ENCODE measurements at regions not wholly inside any gene's neighbourhood (a gene's known extent, or its start where the extent isn't known, plus 50 kb on each side); places are given as distances from the start of the nearest gene placed in this dataset.
A peak's percentile ranks its signal among the peaks of the same experiment; 100 is the strongest.

GRCh38 chr11:119977561-119977860 is 160.4 kb downstream of the TRIM29 start:
- H4K20me1 ChIP-seq (ENCODE audit: insufficient read depth, low read length), result no peaks in the 10 kb centered on the region
- H3K4me1 ChIP-seq (ENCODE audit: low read length), result peaks cover 34% of the 10 kb centered on the region
- TF ChIP-seq EZH2phosphoT487 (IDR thresholded peaks at IDR 0.05; ENCODE audit: low read depth), result no peak
- TF ChIP-seq, protein P1, sequence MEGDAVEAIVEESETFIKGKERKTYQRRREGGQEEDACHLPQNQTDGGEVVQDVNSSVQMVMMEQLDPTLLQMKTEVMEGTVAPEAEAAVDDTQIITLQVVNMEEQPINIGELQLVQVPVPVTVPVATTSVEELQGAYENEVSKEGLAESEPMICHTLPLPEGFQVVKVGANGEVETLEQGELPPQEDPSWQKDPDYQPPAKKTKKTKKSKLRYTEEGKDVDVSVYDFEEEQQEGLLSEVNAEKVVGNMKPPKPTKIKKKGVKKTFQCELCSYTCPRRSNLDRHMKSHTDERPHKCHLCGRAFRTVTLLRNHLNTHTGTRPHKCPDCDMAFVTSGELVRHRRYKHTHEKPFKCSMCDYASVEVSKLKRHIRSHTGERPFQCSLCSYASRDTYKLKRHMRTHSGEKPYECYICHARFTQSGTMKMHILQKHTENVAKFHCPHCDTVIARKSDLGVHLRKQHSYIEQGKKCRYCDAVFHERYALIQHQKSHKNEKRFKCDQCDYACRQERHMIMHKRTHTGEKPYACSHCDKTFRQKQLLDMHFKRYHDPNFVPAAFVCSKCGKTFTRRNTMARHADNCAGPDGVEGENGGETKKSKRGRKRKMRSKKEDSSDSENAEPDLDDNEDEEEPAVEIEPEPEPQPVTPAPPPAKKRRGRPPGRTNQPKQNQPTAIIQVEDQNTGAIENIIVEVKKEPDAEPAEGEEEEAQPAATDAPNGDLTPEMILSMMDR (IDR thresholded peaks at IDR 0.05; ENCODE audit: low read depth, low read length), result no peak
- no peak overlapping the region for H2AFZ ChIP-seq (ENCODE audit: low read depth, low read length)
- peaks cover 51% of the 10 kb centered on the region for H3K27me3 ChIP-seq (ENCODE audit: low read depth, low read length)
- no peak overlapping the region for H3K4me3 ChIP-seq (ENCODE audit: low read length)
- H3K27ac ChIP-seq (ENCODE audit: low read length), result no peak overlapping the region
- H3K9me3 ChIP-seq (ENCODE audit: insufficient read depth, low read length), result no peaks in the 10 kb centered on the region
- H3K79me2 ChIP-seq (ENCODE audit: low read length), result no peaks in the 10 kb centered on the region
- H3K4me2 ChIP-seq (ENCODE audit: low read length), result no peak overlapping the region
- no peaks in the 10 kb centered on the region for H3K36me3 ChIP-seq (replicated peaks; ENCODE audit: low read depth, low read length)
- no peak overlapping the region for H3K9ac ChIP-seq (ENCODE audit: low read length)

GRCh38 chr11:119976805-119977560 is 160.9 kb downstream of the TRIM29 start:
- peaks cover 34% of the 10 kb centered on the region for H3K4me1 ChIP-seq (ENCODE audit: low read length)
- no peak overlapping the region for H3K9ac ChIP-seq (ENCODE audit: low read length)
- no peak overlapping the region for H3K27ac ChIP-seq (ENCODE audit: low read length)
- H4K20me1 ChIP-seq (ENCODE audit: insufficient read depth, low read length), result no peaks in the 10 kb centered on the region
- no peak overlapping the region for H3K4me2 ChIP-seq (ENCODE audit: low read length)
- H3K9me3 ChIP-seq (ENCODE audit: insufficient read depth, low read length), result no peaks in the 10 kb centered on the region
- H3K79me2 ChIP-seq (ENCODE audit: low read length), result no peaks in the 10 kb centered on the region
- TF ChIP-seq EZH2phosphoT487 (IDR thresholded peaks at IDR 0.05; ENCODE audit: low read depth), result no peak
- TF ChIP-seq, protein P1 (IDR thresholded peaks at IDR 0.05; ENCODE audit: low read depth, low read length), result no peak
- peaks cover 46% of the 10 kb centered on the region for H3K27me3 ChIP-seq (ENCODE audit: low read depth, low read length)
- H3K36me3 ChIP-seq (replicated peaks; ENCODE audit: low read depth, low read length), result no peaks in the 10 kb centered on the region
- no peak overlapping the region for H3K4me3 ChIP-seq (ENCODE audit: low read length)
- no peak overlapping the region for H2AFZ ChIP-seq (ENCODE audit: low read depth, low read length)

GRCh38 chr11:119975561-119976152 is 162.3 kb downstream of the TRIM29 start:
- H3K9ac ChIP-seq (ENCODE audit: low read length), result peak overlapping the region; percentile 11; the same call in 1 of the 2 replicates
- no peaks in the 10 kb centered on the region for H3K79me2 ChIP-seq (ENCODE audit: low read length)
- no peak overlapping the region for H2AFZ ChIP-seq (ENCODE audit: low read depth, low read length)
- H3K27me3 ChIP-seq (ENCODE audit: low read depth, low read length), result peaks cover 33% of the 10 kb centered on the region
- no peaks in the 10 kb centered on the region for H4K20me1 ChIP-seq (ENCODE audit: insufficient read depth, low read length)
- H3K4me1 ChIP-seq (ENCODE audit: low read length), result peaks cover 34% of the 10 kb centered on the region
- no peaks in the 10 kb centered on the region for H3K9me3 ChIP-seq (ENCODE audit: insufficient read depth, low read length)
- no peak for TF ChIP-seq EZH2phosphoT487 (IDR thresholded peaks at IDR 0.05; ENCODE audit: low read depth)
- TF ChIP-seq, protein P1 (IDR thresholded peaks at IDR 0.05; ENCODE audit: low read depth, low read length), result no peak
- peak overlapping the region; percentile 72 for H3K4me2 ChIP-seq (ENCODE audit: low read length)
- H3K27ac ChIP-seq (ENCODE audit: low read length), result no peak overlapping the region
- peak overlapping the region; percentile 41 for H3K4me3 ChIP-seq (ENCODE audit: low read length)
- H3K36me3 ChIP-seq (replicated peaks; ENCODE audit: low read depth, low read length), result no peaks in the 10 kb centered on the region

DNA sequence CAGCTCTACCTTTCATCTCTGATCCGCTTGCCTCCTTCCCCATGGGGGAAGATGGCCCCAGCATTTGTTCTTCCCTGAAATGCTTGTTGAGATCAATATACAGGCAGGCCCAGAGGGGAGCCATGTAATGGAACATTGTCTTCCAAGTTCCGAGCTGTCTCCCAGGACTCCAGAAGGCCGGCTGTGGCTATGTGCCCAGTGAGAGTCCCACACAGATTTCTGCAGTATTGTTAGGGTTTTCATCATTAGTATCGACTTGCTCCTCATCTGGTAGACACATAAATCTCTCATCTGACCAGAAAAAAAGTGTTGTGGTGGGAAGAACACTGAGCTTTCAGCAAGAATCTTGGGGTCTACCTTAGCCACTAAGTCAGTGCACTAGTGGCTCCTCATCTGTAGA is 163.4 kb downstream of the TRIM29 start:
- Histone ChIP-seq H3K9me3 (ENCODE audit: insufficient read depth, low read length) (no peaks in the 10 kb centered on the region), H3K27me3 (ENCODE audit: low read depth, low read length) (peaks cover 26% of the 10 kb centered on the region), H3K4me2 (ENCODE audit: low read length) (peak overlapping the region; percentile 72), H2AFZ (ENCODE audit: low read depth, low read length) (no peak overlapping the region), H3K27ac (ENCODE audit: low read length) (peak overlapping the region; percentile 61), H3K4me3 (ENCODE audit: low read length) (peak overlapping the region; percentile 28), H3K79me2 (ENCODE audit: low read length) (no peaks in the 10 kb centered on the region), H4K20me1 (ENCODE audit: insufficient read depth, low read length) (no peaks in the 10 kb centered on the region), H3K4me1 (ENCODE audit: low read length) (peaks cover 34% of the 10 kb centered on the region), H3K9ac (ENCODE audit: low read length) (peak overlapping the region; percentile 12; the same call in 1 of the 2 replicates), H3K36me3 (replicated peaks; ENCODE audit: low read depth, low read length) (no peaks in the 10 kb centered on the region)
- TF ChIP-seq EZH2phosphoT487 (IDR thresholded peaks at IDR 0.05; ENCODE audit: low read depth), result no peak
- TF ChIP-seq, protein P1 (IDR thresholded peaks at IDR 0.05; ENCODE audit: low read depth, low read length), result no peak
